Inflammatory macrophage treated with lipopolysaccharide for 4 hours (primary cell): ENCODE measurements at regions not wholly inside any gene's neighbourhood (a gene's known extent, or its start where the extent isn't known, plus 50 kb on each side); places are given as distances from the start of the nearest gene placed in this dataset.
"Not testable (repeated sequence)": the region's sequence is repeated elsewhere in the genome, so short reads cannot be mapped to it uniquely, and the experiment has no call there.

ENCODE experiments used
- DNase-seq: peaks from one replicate; pipeline ENCODE4 v3.0.0-alpha.2; 2020

DNA sequence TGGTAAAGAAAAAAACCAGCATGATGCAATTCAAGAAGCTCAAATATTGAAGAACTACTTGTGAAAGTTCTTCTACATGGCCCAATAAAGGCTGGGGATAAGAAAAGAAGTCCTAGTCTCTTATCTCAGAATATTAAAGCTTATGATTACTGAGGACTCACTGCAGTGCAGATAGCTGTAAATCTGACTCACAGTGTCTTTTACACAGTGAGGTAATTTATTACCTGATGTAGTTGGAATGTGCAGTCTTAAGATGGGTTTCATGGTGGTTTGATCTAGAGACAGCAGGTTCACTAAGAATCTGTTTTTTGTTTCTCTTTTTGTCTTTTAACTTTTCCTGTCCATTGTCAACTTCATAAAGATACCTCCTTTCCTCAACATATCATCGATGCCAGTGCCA is 484.0 kb upstream of the MAP2 start:
- DNase-seq, result no peak

DNA sequence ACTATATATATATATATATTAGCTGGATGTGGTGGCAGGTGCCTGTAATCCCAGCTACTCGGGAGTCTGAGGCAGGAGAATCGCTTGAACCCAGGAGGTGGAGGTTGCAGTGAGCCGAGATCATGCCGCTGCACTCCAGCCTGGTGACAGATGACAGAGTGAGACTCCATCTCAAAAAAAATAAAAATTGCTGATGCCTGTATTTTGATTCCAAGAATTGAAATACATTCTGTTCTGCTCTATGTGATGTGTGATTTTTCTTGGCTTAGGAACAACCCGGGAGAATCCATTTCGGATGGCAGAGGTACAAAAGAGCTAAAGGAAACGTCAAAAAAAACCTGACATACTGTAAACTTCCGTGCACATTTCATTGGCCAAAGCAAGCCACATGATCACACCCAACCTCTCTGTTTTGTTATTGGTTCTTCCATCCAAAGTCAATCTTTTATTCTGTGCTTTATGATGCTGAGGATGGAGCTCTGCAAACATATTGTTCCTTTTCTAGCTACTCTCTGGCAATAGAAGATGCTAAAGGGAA is 478.1 kb upstream of the MAP2 start:
- no peak for DNase-seq

GRCh38 chr2:208948073-208948472 is 475.8 kb upstream of the MAP2 start:
- no peak for DNase-seq

- no peak for DNase-seq
Measured at GRCh38 chr2:208970070-208970469, 453.8 kb upstream of the MAP2 start.

- DNase-seq, result no peak
Measured at GRCh38 chr2:208977582-208977981, 446.3 kb upstream of the MAP2 start.

GRCh38 chr2:208978946-208979345 is 444.9 kb upstream of the MAP2 start:
- no peak for DNase-seq

DNA sequence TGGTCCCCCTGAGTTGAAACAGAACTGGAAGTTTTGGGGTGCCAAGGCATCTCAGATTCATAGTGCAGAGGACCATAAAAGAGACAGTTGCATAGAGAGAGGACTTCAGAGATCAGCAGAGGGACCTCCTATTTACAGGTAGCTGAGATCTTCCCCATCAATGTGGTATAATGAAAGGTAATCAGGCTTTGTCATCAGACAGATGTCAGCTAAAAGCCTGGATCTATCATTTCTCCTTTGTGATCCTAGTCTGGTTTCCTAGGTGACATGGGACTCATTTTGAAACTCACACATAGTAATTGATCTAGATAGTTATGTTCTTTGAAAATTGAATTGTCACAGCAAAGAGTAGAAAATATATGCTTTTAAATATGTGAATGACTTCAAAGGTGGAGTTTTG is 443.5 kb upstream of the MAP2 start:
- DNase-seq, result no peak

- no peak for DNase-seq
Measured at GRCh38 chr2:208982831-208983230, 441.0 kb upstream of the MAP2 start.

GRCh38 chr2:208983486-208983885 is 440.4 kb upstream of the MAP2 start:
- DNase-seq, result no peak

GRCh38 chr2:208984376-208985090 is 439.3 kb upstream of the MAP2 start:
- no peak for DNase-seq

- no peak for DNase-seq
Measured at GRCh38 chr2:208985644-208986043, 438.2 kb upstream of the MAP2 start.

- no peak for DNase-seq
Measured at GRCh38 chr2:208990716-208991115, 433.1 kb upstream of the MAP2 start.

- DNase-seq, result no peak
Measured at GRCh38 chr2:208999911-209000310, 423.9 kb upstream of the MAP2 start.

GRCh38 chr2:209002054-209002453 is 421.8 kb upstream of the MAP2 start:
- no peak for DNase-seq

DNA sequence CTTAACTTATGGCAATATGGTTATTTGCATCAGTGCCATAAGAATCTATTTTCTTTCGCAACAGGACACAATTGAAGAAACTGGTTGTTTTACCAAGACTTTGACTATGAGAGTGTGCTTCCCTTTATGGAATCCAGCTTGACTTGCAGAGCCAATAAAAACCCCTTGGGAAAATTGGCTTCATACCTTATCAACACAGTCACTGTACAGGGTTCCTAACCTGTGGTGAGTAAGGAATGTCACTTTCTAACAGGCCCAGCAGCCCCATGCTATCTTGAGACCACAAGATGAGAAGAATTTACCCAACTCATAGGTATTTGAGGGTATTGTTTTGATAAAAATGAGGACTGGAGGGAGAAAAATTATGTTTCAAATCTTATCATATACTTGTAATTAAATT is 418.5 kb upstream of the MAP2 start:
- DNase-seq, result no peak

GRCh38 chr2:209008636-209009287 is 415.1 kb upstream of the MAP2 start:
- no peak for DNase-seq

DNA sequence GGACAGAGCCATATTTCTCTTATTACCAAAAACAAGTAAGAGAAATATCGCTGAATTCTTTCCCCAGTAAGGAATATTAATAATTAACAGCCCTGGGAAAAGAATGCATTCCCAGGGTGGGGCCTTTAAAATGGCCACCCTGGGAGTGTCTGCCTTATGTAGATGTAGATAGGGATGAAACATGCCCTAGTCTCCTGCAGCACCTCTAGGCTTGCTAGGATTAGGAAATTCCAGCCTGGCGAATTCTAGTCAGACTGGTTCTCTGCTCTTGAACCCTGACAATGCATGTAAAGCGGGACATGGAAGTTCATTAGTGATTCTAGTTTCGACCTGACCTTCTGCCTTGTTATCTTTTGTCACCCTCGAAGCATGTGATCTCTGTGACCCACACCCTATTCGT is 405.2 kb upstream of the MAP2 start:
- DNase-seq, result not testable (repeated sequence)

GRCh38 chr2:209029249-209029648 is 394.6 kb upstream of the MAP2 start:
- no peak for DNase-seq

GRCh38 chr2:209044307-209044706 is 379.5 kb upstream of the MAP2 start:
- DNase-seq, result no peak

GRCh38 chr2:209046163-209046562 is 377.7 kb upstream of the MAP2 start:
- DNase-seq, result no peak

DNA sequence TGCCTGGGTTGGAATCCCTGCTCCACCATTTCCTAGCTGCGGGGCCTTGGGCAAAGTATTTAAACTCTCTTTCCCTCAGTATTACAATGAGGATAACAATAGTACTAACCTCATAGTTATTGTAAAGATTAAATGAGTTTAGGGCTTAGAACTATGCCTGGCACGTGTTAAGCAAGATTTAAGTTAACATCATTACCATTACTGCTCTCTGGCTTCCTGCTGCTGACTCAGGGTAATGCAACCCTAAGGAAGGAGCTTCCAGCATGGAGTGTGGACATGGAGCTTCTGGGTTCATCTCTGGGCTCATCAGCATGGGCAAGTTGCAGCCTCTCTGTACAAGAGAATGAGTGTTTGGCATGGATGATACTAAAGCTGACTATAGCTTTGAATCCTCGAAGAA is 374.2 kb upstream of the MAP2 start:
- DNase-seq, result no peak

DNA sequence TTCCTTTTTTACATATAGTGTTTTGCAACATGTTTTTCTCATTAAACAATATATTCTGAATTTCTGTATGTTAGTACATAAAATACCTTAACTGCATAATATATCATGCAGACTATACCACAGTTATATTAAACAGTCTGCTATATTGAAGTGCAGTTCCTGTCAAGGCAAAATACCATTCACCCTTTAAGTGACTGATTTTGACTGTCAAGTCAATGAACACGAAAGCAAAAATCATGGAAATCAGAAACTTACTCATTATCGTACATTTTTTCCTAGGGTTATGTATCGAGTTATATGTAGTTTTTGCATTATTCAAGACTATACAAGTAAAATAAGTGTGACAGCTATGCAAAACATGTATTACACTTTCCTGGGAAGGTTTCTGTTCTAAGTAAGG is 361.6 kb upstream of the MAP2 start:
- DNase-seq, result no peak

DNA sequence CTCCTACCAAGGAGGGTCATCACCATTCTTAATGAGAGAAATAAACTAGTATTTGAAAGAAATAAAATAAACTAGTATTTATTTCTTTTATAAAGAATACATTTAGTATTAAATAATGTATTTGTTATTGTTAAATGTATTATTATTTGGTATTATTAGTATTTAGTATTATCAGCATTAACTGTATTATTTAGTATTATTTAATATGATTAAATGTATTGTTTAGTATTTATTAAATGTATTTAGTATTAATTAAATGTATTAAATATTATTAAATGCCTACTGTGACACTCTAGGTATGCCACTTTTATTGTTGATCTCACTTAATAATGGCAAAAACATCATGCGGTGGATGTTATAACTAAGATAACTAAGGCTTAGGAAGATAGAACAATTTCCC is 353.6 kb upstream of the MAP2 start:
- DNase-seq, result no peak

DNA sequence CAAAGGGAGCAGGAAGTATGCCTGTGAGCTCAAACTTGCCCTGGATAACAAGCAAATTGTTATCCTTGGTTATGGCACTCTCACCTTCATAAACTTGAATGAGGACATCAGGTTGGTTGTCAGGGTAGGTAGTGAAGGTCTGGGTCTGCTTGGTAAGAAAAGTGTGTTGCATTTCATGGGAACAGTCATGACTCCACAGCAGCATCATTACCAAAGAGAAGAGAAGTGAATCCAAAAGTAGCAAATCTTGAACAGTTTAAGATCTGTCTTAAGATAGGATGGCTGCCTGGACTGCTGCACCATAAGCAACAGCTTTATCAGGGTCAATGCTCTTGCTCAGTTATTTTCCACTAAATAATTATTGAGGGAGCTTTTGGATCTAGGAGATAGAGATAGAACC is 350.7 kb upstream of the MAP2 start:
- no peak for DNase-seq

GRCh38 chr2:209074711-209075110 is 349.1 kb upstream of the MAP2 start:
- DNase-seq, result no peak
